Hepatocyte (in vitro differentiated cells): ENCODE measurements at regions not wholly inside any gene's neighbourhood (a gene's known extent, or its start where the extent isn't known, plus 50 kb on each side); places are given as distances from the start of the nearest gene placed in this dataset.

Experiments used
- DNase-seq: peaks from one replicate; pipeline ENCODE4 v3.0.0-alpha.2; 2016; ENCODE audit warnings: low spot score
- H2AFZ ChIP-seq: fragments of 200-600 bp; sonication (generic); 2 replicates; pipeline ENCODE4 v1.6.0; 2016; ENCODE audit warnings: antibody characterized with exemption, mild to moderate bottlenecking
- H3K27ac ChIP-seq: fragments of 200-600 bp; sonication (generic); 2 replicates; pipeline ENCODE4 v1.5.1; 2016; ENCODE audit warnings: mild to moderate bottlenecking
- H3K27me3 ChIP-seq: fragments of 200-600 bp; sonication (generic); 2 replicates; pipeline ENCODE4 v1.6.1; 2016
- H3K36me3 ChIP-seq: fragments of 200-600 bp; sonication (generic); replicated peaks from 2 replicates; pipeline ENCODE4 v1.5.1; 2016; ENCODE audit warnings: low read depth; ENCODE audit not compliant: insufficient read depth
- H3K4me1 ChIP-seq: fragments of 200-600 bp; sonication (generic); 2 replicates; pipeline ENCODE4 v1.5.1; 2016; ENCODE audit warnings: mild to moderate bottlenecking, moderate library complexity; ENCODE audit not compliant: insufficient read depth
- H3K4me2 ChIP-seq: fragments of 200-600 bp; sonication (generic); 2 replicates; pipeline ENCODE4 v1.6.0; 2016
- H3K4me3 ChIP-seq: fragments of 200-600 bp; sonication (generic); 2 replicates; pipeline ENCODE4 v1.5.1; 2016; ENCODE audit warnings: mild to moderate bottlenecking
- H3K79me2 ChIP-seq: fragments of 200-600 bp; sonication (generic); 2 replicates; pipeline ENCODE4 v1.6.0; 2017; ENCODE audit warnings: mild to moderate bottlenecking
- H3K9me2 ChIP-seq: fragments of 200-600 bp; sonication (generic); replicated peaks from 2 replicates; pipeline ENCODE4 v1.6.0; 2017; ENCODE audit warnings: mild to moderate bottlenecking; ENCODE audit not compliant: insufficient read depth
- H3K9me3 ChIP-seq: fragments of 200-600 bp; sonication (generic); 2 replicates; pipeline ENCODE4 v1.5.1; 2016; ENCODE audit warnings: low read depth, mild to moderate bottlenecking
- H4K20me1 ChIP-seq: fragments of 200-600 bp; sonication (generic); 2 replicates; pipeline ENCODE4 v1.6.0; 2016; ENCODE audit warnings: mild to moderate bottlenecking; ENCODE audit not compliant: insufficient read depth, poor library complexity, severe bottlenecking
- CTCF ChIP-seq: fragments of 200-600 bp; sonication (generic); IDR thresholded peaks from 2 replicates; pipeline ENCODE4 v1.5.1; 2016; ENCODE audit warnings: antibody characterized with exemption, mild to moderate bottlenecking; ENCODE audit not compliant: poor library complexity
- EZH2 ChIP-seq: fragments of 200-600 bp; sonication (generic); IDR thresholded peaks from 2 replicates; pipeline ENCODE4 v1.6.1; 2016; ENCODE audit warnings: antibody characterized with exemption, mild to moderate bottlenecking, borderline replicate concordance
- EZH2phosphoT487 ChIP-seq: fragments of 200-600 bp; sonication (generic); IDR thresholded peaks from one replicate; pipeline ENCODE4 v1.6.1; 2018; ENCODE audit warnings: antibody characterized with exemption, mild to moderate bottlenecking, low read depth, moderate library complexity; ENCODE audit not compliant: unreplicated experiment, severe bottlenecking
- WGBS: methylation state at CpG from one replicate; pipeline ENCODE4 v1.1.6; 2016; ENCODE audit warnings: low lambda C conversion rate; ENCODE audit errors: missing lambda C conversion rate; 5-methylcytosine and 5-hydroxymethylcytosine counted together

GRCh38 chr4:167826281-167826680, 266.1 kb upstream of the ANXA10 start:
- DNase-seq, result no peak
- Histone ChIP-seq H3K27ac (no peak overlapping the region), H3K79me2 (no peaks in the 10 kb centered on the region), H3K4me3 (no peak overlapping the region), H3K4me1 (no peaks in the 10 kb centered on the region), H3K9me2 (no peaks in the 10 kb centered on the region), H3K4me2 (no peak overlapping the region), H3K27me3 (no peaks in the 10 kb centered on the region), H3K36me3 (no peaks in the 10 kb centered on the region), H3K9me3 (no peaks in the 10 kb centered on the region), H2AFZ (no peak overlapping the region), H4K20me1 (no peaks in the 10 kb centered on the region)
- TF ChIP-seq CTCF (no peak), EZH2 (no peak), EZH2phosphoT487 (no peak)
- WGBS, result 74% methylated on average over 2 of the region's 2 CpGs

- DNase-seq, result no peak
- H3K4me1 ChIP-seq, result no peaks in the 10 kb centered on the region
- H3K4me3 ChIP-seq, result no peak overlapping the region
- TF ChIP-seq EZH2, result no peak
- no peak overlapping the region for H2AFZ ChIP-seq
- H3K79me2 ChIP-seq, result no peaks in the 10 kb centered on the region
- H3K36me3 ChIP-seq, result no peaks in the 10 kb centered on the region
- no peaks in the 10 kb centered on the region for H3K27me3 ChIP-seq
- H3K4me2 ChIP-seq, result no peak overlapping the region
- H3K27ac ChIP-seq, result no peak overlapping the region
- H3K9me2 ChIP-seq, result no peaks in the 10 kb centered on the region
- no peaks in the 10 kb centered on the region for H4K20me1 ChIP-seq
- H3K9me3 ChIP-seq, result no peaks in the 10 kb centered on the region
These were observed 260.5 kb upstream of the ANXA10 start for GRCh38 chr4:167831855-167832254.

- no peak overlapping the region for H3K27ac ChIP-seq
- H3K27me3 ChIP-seq, result no peaks in the 10 kb centered on the region
- no peaks in the 10 kb centered on the region for H3K36me3 ChIP-seq
- H3K4me3 ChIP-seq, result no peak overlapping the region
- TF ChIP-seq CTCF, result no peak
- TF ChIP-seq EZH2phosphoT487, result no peak
- no peak for TF ChIP-seq EZH2
- no peak overlapping the region for H2AFZ ChIP-seq
- no peak overlapping the region for H3K4me2 ChIP-seq
- H4K20me1 ChIP-seq, result no peaks in the 10 kb centered on the region
- 81% methylated on average over 1 of the region's 1 CpG for WGBS
- H3K9me3 ChIP-seq, result no peaks in the 10 kb centered on the region
- no peaks in the 10 kb centered on the region for H3K4me1 ChIP-seq
- DNase-seq, result no peak
- no peaks in the 10 kb centered on the region for H3K9me2 ChIP-seq
- H3K79me2 ChIP-seq, result no peaks in the 10 kb centered on the region
These were observed 253.7 kb upstream of the ANXA10 start for GRCh38 chr4:167838686-167839085.

- no peak overlapping the region for H3K4me2 ChIP-seq
- DNase-seq, result no peak
- H3K79me2 ChIP-seq, result no peaks in the 10 kb centered on the region
- no peaks in the 10 kb centered on the region for H3K9me2 ChIP-seq
- H3K27me3 ChIP-seq, result no peaks in the 10 kb centered on the region
- 82% methylated on average over 2 of the region's 2 CpGs for WGBS
- no peaks in the 10 kb centered on the region for H3K36me3 ChIP-seq
- no peak overlapping the region for H2AFZ ChIP-seq
- H3K27ac ChIP-seq, result no peak overlapping the region
- H4K20me1 ChIP-seq, result no peaks in the 10 kb centered on the region
- no peaks in the 10 kb centered on the region for H3K4me1 ChIP-seq
- no peaks in the 10 kb centered on the region for H3K9me3 ChIP-seq
- no peak for TF ChIP-seq CTCF
- no peak for TF ChIP-seq EZH2phosphoT487
- no peak for TF ChIP-seq EZH2
- no peak overlapping the region for H3K4me3 ChIP-seq
These were observed 249.8 kb upstream of the ANXA10 start for GRCh38 chr4:167842487-167842886.
